Testis (tissue), 2 donors: ENCODE measurements at regions not wholly inside any gene's neighbourhood (a gene's known extent, or its start where the extent isn't known, plus 50 kb on each side); places are given as distances from the start of the nearest gene placed in this dataset.

Experiments used
- POLR2A ChIP-seq: fragments of 450-650 bp; IDR thresholded peaks from one replicate; pipeline ENCODE4 v1.6.1; 2017; ENCODE audit warnings: antibody characterized with exemption, mild to moderate bottlenecking, moderate library complexity
- TF ChIP-seq, protein P1 (sequence below), 3 experiments: fragments of 450-650 bp in 2 of 3; fragments of 200-600 bp in 1 of 3; sonication (generic) in 1 of 3; IDR thresholded peaks; one replicate each; pipeline ENCODE4 v1.5.1; 2016 to 2019; ENCODE audit warnings: antibody characterized with exemption in 3 of 3, mild to moderate bottlenecking in 2 of 3, moderate library complexity in 1 of 3

DNA sequence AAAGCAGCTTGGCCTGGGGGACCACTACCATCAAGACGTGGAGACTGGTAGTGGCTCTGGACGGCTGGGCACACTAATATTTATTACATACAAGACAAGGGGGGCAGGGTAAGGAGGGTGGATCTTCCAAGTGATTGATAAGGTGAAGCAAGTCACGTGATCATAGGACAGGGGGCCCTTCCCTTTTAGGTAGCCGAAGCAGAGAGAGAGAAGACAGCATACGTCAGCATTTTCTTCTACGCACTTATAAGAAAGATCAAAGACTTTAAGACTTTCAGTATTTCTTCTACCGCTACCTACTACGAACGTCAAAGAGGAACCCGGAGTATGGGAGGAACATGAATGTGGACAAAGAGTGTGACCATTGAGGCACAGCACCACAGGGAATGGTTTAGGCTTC is 307.9 kb downstream of the RPIA start:
- TF ChIP-seq, protein P1, sequence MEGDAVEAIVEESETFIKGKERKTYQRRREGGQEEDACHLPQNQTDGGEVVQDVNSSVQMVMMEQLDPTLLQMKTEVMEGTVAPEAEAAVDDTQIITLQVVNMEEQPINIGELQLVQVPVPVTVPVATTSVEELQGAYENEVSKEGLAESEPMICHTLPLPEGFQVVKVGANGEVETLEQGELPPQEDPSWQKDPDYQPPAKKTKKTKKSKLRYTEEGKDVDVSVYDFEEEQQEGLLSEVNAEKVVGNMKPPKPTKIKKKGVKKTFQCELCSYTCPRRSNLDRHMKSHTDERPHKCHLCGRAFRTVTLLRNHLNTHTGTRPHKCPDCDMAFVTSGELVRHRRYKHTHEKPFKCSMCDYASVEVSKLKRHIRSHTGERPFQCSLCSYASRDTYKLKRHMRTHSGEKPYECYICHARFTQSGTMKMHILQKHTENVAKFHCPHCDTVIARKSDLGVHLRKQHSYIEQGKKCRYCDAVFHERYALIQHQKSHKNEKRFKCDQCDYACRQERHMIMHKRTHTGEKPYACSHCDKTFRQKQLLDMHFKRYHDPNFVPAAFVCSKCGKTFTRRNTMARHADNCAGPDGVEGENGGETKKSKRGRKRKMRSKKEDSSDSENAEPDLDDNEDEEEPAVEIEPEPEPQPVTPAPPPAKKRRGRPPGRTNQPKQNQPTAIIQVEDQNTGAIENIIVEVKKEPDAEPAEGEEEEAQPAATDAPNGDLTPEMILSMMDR (IDR thresholded peaks at IDR 0.05), result no peak
- TF ChIP-seq POLR2A, result no peak
